ENCODE measurements at regions not wholly inside any gene's neighbourhood (a gene's known extent, or its start where the extent isn't known, plus 50 kb on each side); places are given as distances from the start of the nearest gene placed in this dataset.

DNA sequence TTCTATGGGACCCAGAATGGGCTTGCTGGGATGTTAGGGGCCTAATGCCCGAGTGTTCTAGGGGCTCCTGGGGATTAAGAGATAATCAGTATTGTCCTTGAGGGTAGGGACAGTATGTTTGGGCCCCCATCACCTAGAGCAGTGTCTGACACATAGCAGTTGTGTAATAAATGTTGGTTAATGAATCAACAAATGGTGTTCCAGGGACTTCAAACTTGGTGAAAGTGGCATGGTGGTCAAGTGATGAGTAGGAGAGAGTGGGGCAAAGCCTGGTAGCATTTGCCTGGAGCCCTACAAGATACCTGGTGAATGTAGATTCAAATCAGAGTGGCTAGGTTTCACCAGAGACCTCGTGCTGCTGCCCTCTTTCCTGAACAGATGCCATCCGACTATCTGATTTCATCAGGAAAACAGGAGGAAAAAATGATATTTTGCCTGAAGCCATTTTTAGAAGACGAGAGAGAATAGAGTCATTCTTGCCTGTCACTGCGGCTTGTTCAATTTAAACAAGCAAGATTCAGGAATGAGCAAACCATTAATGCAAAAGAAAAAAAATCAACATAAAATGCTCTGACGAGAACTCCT, 117.3 kb downstream of the RPL22L1 start:
- POLR2A ChIA-PET, result interaction anchor here (1.0 to 2.3 kb wide), 2 partner anchors 8 to 13 kb away, joined by 3 to 8 read pairs; no protein-coding TSS in a partner anchor
- ATAC-seq (no peak), DNase-seq (ENCODE audit: extremely low read depth in 1 of 4, low spot score in 3 of 4) (no peak), FAIRE-seq (no peak)
- Histone ChIP-seq H3K9me3 (replicated peaks; ENCODE audit: control insufficient read depth, insufficient read depth, low read depth, low read length) (no peaks in the 10 kb centered on the region), H3K36me3 (ENCODE audit: control insufficient read depth, insufficient read depth, low read length) (no peaks in the 10 kb centered on the region), H3K79me2 (ENCODE audit: control insufficient read depth, insufficient read depth, low read length) (no peaks in the 10 kb centered on the region), H3K27me3 (ENCODE audit: control insufficient read depth in 2 of 2, insufficient read depth in 2 of 2, low read length in 2 of 2) (no peaks in the 10 kb centered on the region), H3K4me3 (no peak overlapping the region), H4K20me1 (replicated peaks; ENCODE audit: control insufficient read depth, insufficient read depth, low read length) (no peaks in the 10 kb centered on the region), H2AFZ (ENCODE audit: low read depth, low read length) (no peak overlapping the region), H3K9me1 (ENCODE audit: control insufficient read depth, insufficient read depth, low read length) (no peaks in the 10 kb centered on the region), H3K4me2 (ENCODE audit: insufficient read depth, low read length) (no peak overlapping the region), H3K27ac (ENCODE audit: extremely low read depth, low read depth, low read length) (no peak overlapping the region), H3K9ac (ENCODE audit: insufficient read depth in 1 of 2, low read depth in 2 of 2, low read length in 2 of 2) (no peak overlapping the region), H3K4me1 (replicated peaks in 1 of 2; ENCODE audit: control insufficient read depth in 2 of 2, insufficient read depth in 2 of 2, low read length in 2 of 2) (peaks cover 0 to 26% of the 10 kb centered on the region in 2 experiments; a peak in 4 of 5 replicates)
- no TSS peak for BruUV-seq (replicated peaks)
- CTCF ChIA-PET (ENCODE audit: low intra/inter-chr PET ratio), result no interaction called here
- in situ Hi-C loops (cut with MboI) (no loop called here), intact Hi-C loops (cut with micrococcal nuclease) (no loop called here)
- 76% methylated on average over 6 of the region's 6 CpGs for WGBS (ENCODE audit: insufficient coverage, low coverage, missing lambda C conversion rate)
- TF ChIP-seq ZNF583 (CRISPR knock-in tag; IDR thresholded peaks at IDR 0.05) (no peak), PCBP2 (IDR thresholded peaks at IDR 0.05; ENCODE audit: low read depth, low read length, poor library complexity, severe bottlenecking) (no peak), ZNF175 (CRISPR knock-in tag; IDR thresholded peaks at IDR 0.05; ENCODE audit: low read depth) (no peak), PTRF (tag; IDR thresholded peaks at IDR 0.05) (no peak), REST (IDR thresholded peaks at IDR 0.05; ENCODE audit: borderline replicate concordance) (no peak), REST (CRISPR knock-in tag; IDR thresholded peaks at IDR 0.05; ENCODE audit: low read depth) (no peak), NCOA1 (IDR thresholded peaks at IDR 0.05; ENCODE audit: low read depth) (no peak), MLLT1 (IDR thresholded peaks at IDR 0.05) (no peak)
- TF ChIP-seq, protein P1, sequence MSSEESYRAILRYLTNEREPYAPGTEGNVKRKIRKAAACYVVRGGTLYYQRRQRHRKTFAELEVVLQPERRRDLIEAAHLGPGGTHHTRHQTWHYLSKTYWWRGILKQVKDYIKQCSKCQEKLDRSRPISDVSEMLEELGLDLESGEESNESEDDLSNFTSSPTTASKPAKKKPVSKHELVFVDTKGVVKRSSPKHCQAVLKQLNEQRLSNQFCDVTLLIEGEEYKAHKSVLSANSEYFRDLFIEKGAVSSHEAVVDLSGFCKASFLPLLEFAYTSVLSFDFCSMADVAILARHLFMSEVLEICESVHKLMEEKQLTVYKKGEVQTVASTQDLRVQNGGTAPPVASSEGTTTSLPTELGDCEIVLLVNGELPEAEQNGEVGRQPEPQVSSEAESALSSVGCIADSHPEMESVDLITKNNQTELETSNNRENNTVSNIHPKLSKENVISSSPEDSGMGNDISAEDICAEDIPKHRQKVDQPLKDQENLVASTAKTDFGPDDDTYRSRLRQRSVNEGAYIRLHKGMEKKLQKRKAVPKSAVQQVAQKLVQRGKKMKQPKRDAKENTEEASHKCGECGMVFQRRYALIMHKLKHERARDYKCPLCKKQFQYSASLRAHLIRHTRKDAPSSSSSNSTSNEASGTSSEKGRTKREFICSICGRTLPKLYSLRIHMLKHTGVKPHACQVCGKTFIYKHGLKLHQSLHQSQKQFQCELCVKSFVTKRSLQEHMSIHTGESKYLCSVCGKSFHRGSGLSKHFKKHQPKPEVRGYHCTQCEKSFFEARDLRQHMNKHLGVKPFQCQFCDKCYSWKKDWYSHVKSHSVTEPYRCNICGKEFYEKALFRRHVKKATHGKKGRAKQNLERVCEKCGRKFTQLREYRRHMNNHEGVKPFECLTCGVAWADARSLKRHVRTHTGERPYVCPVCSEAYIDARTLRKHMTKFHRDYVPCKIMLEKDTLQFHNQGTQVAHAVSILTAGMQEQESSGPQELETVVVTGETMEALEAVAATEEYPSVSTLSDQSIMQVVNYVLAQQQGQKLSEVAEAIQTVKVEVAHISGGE (CRISPR knock-in tag; IDR thresholded peaks at IDR 0.05), result no peak

Measured in K562 (cell line).